AG04449 (cell line): ENCODE measurements at regions not wholly inside any gene's neighbourhood (a gene's known extent, or its start where the extent isn't known, plus 50 kb on each side); places are given as distances from the start of the nearest gene placed in this dataset.

Experiments
- CTCF ChIA-PET: fragments of 350-600 bp; formaldehyde crosslinking; extraction: SDS; loops from one replicate; lab custom pipeline; 2021; ENCODE audit warnings: antibody characterized with exemption; lab: Yijun Ruan, JAX
- POLR2A ChIA-PET: fragments of 400-600, 350-600 bp; formaldehyde crosslinking; extraction: SDS; loops from one replicate; lab custom pipeline; 2020; ENCODE audit warnings: antibody characterized with exemption, inconsistent platforms; lab: Yijun Ruan, JAX
- DNase-seq: peaks from one replicate; pipeline ENCODE4 v3.0.0-alpha.2; 2010; ENCODE audit warnings: low read depth, low spot score
- H3K4me3 ChIP-seq: 2 replicates; pipeline ENCODE4 v1.5.1; 2011; ENCODE audit warnings: low read depth, mild to moderate bottlenecking, control low read depth, low read length
- TF ChIP-seq, protein P1 (sequence below): IDR thresholded peaks from one replicate; pipeline ENCODE4 v1.5.1; 2011; ENCODE audit warnings: mild to moderate bottlenecking, moderate library complexity, low read length, control low read depth, inconsistent platforms; ENCODE audit not compliant: insufficient read depth; ENCODE audit errors: missing control alignments

GRCh38 chr1:70893381-70893780, 154.2 kb downstream of the PTGER3 start:
- DNase-seq, result no peak
- ChIA-PET POLR2A (no interaction called here), CTCF (no interaction called here)
- no peak overlapping the region for H3K4me3 ChIP-seq
- TF ChIP-seq, protein P1, sequence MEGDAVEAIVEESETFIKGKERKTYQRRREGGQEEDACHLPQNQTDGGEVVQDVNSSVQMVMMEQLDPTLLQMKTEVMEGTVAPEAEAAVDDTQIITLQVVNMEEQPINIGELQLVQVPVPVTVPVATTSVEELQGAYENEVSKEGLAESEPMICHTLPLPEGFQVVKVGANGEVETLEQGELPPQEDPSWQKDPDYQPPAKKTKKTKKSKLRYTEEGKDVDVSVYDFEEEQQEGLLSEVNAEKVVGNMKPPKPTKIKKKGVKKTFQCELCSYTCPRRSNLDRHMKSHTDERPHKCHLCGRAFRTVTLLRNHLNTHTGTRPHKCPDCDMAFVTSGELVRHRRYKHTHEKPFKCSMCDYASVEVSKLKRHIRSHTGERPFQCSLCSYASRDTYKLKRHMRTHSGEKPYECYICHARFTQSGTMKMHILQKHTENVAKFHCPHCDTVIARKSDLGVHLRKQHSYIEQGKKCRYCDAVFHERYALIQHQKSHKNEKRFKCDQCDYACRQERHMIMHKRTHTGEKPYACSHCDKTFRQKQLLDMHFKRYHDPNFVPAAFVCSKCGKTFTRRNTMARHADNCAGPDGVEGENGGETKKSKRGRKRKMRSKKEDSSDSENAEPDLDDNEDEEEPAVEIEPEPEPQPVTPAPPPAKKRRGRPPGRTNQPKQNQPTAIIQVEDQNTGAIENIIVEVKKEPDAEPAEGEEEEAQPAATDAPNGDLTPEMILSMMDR, result no peak

GRCh38 chr1:70895531-70895930, 152.1 kb downstream of the PTGER3 start:
- no peak for DNase-seq
- CTCF ChIA-PET, result interaction anchor here (0.9 to 1.1 kb wide), 2 partner anchors 18 to 210 kb away, joined by 4 read pairs; no protein-coding TSS in a partner anchor
- no peak overlapping the region for H3K4me3 ChIP-seq
- TF ChIP-seq, protein P1, result no peak
- POLR2A ChIA-PET, result no interaction called here

- CTCF ChIA-PET, result interaction anchor here (1.5 to 1.8 kb wide), 3 partner anchors 12 to 210 kb away, joined by 3 to 7 read pairs (median 5); no protein-coding TSS in a partner anchor
- TF ChIP-seq, protein P1, result peak; percentile 27
- no peak for DNase-seq
- POLR2A ChIA-PET, result no interaction called here
- H3K4me3 ChIP-seq, result no peak overlapping the region
Measured at GRCh38 chr1:70896224-70896623, 151.4 kb downstream of the PTGER3 start.

DNA sequence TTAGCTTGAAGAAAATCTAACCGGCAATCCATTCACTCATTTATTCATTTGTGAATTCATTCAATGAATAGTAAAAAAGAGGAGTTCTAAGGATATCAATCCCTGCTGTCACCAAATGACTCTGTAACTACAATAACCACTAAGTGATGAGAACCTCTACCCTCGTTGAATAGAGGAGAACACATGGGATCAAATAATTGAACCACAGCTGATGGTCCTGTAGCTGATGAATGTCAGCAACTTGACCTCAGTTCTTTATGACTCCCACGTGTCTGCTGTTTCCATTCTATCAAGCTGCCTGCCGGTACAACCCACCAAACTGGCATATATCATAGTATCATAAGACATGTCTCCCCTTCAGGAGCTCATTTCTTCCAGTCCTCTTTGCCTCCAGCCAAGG, 150.3 kb downstream of the PTGER3 start:
- H3K4me3 ChIP-seq, result no peak overlapping the region
- TF ChIP-seq, protein P1, result no peak
- CTCF ChIA-PET, result interaction anchor here (1.2 to 1.8 kb wide), 4 partner anchors 10 to 211 kb away, joined by 3 to 7 read pairs (median 4); no protein-coding TSS in a partner anchor
- POLR2A ChIA-PET, result no interaction called here
- no peak for DNase-seq

GRCh38 chr1:70899735-70900134, 147.9 kb downstream of the PTGER3 start:
- DNase-seq, result no peak
- TF ChIP-seq, protein P1, result no peak
- H3K4me3 ChIP-seq, result no peak overlapping the region
- ChIA-PET CTCF (no interaction called here), POLR2A (no interaction called here)

DNA sequence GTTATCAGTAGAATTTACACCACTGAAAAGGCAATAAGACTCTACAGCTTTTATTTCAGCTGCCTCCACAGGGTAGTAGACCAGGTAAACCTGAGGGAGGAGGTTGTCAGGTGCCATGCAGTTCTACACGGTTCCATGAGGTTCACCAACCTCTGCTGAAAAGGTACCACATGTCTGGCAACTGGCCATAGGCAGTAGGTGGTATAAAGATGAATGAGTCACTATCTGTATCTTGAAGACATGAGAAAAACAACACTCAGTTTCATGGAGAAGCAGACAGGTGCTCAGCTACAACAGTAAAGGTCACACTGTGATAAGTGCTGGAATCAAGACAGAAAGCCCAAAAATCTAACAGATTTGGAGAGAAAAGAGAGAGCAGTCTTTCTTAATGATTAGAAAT, 145.4 kb downstream of the PTGER3 start:
- ChIA-PET CTCF (no interaction called here), POLR2A (no interaction called here)
- TF ChIP-seq, protein P1, result no peak
- no peak overlapping the region for H3K4me3 ChIP-seq
- no peak for DNase-seq
